GM19035 (cell line): ENCODE measurements at regions not wholly inside any gene's neighbourhood (a gene's known extent, or its start where the extent isn't known, plus 50 kb on each side); places are given as distances from the start of the nearest gene placed in this dataset.

ENCODE experiments used
- ATAC-seq: cut with Tn5 transposase; IDR thresholded peaks from one replicate; pipeline ENCODE4 v1.9.1; 2021; ENCODE audit not compliant: unreplicated experiment

DNA sequence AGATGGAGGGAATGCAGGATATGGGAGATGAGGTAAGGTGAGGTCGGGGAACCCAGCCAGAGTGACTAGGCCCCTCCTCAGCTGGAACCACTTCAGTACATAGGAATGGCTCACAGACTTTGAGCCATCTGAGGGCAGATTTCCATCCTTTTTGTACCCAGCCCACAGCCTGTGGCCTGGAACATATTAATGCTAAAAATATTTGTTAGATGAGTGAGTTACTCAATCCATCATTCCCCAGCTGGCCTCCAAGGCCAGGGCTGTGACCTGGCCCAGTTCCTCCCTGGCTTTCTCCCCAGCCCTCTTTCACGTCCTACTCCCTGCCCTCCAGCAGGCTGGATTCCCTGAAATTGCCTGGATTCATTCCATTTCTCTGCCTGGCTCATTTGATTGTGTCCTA lies 57.2 kb upstream of the PRDM11 start:
- no peak for ATAC-seq

GRCh38 chr11:45089676-45090499 lies 56.6 kb upstream of the PRDM11 start:
- no peak for ATAC-seq

DNA sequence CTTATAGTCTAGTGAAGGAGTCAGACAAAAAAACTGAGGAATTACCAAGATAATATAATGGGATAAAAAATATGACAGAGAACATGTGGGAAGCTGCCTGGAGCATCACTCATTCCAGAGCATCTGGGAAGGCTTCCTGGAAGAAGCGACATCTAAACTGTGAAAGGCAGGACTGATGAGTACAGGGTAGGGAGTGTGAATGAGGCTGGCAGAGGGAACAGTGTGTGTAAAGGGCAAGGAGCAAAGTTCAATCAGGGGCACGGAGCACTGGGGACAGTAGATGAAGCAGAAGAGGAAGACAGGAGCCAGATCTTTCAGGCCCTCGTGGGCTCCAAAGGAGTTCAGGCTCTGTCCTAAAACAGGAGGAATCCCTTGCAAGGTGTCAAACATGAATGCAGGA lies 55.8 kb upstream of the PRDM11 start:
- no peak for ATAC-seq

GRCh38 chr11:45091563-45092403 lies 54.7 kb upstream of the PRDM11 start:
- no peak for ATAC-seq

GRCh38 chr11:45092404-45092785 lies 54.0 kb upstream of the PRDM11 start:
- no peak for ATAC-seq

- ATAC-seq, result no peak
Measured at GRCh38 chr11:45092901-45093760, 53.3 kb upstream of the PRDM11 start.

DNA sequence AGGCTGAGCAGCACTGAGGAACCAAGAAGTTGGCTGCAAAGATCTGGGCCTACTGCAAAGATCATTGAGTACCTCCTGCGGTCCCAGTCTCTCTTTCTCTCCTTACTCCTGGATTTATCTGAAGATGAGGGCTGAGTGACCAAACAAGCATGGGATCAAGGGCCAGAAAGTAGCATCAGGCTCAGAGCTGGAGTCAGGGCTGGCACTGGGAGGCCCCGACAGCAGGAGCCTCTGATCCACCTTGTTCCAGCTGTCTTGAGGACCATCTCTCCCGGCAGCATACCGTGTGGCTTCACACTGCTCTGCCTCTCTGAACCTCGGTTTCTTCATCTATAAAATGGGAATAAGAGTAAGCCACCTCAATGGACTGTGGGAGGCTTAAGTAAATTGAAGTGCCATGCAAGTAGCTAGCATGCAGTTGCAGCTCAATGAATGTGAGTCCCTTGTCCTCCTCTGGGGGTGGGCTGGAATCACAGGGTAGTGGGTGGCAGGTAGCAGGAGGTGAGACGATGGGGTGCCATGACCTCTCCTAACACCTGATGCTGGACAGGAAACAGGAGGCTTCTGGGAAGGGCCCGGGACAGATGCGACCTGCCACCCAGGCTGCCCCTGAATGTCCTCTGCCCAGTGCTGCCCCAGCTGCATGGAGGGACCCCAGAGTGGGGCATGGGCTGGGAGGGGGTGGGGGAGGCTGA lies 52.5 kb upstream of the PRDM11 start:
- no peak for ATAC-seq

- ATAC-seq, result no peak
Measured at GRCh38 chr11:45094958-45095690, 51.3 kb upstream of the PRDM11 start.

GRCh38 chr11:45095691-45096010 lies 50.8 kb upstream of the PRDM11 start:
- no peak for ATAC-seq

DNA sequence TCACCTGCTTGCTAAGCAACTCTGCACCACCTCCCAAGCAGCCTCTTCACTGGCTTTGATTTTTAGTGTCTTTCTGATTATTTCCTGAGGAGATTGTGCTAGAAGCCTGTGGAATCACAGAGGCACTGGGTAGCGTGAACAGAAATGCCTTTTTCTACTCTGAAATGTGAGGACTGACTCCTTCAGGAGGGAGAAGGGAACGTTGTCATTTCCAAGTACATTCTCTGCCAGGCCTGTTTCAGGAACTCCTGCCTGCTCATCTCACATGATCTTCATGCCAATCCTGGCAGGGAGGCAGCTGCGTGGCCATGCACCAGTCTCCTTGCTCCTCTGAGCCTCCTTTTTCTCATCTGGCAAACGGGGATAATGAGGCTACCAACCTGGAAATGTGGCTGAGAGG lies 49.8 kb upstream of the PRDM11 start:
- no peak for ATAC-seq
